SKM-1 (cell line): ENCODE measurements at regions not wholly inside any gene's neighbourhood (a gene's known extent, or its start where the extent isn't known, plus 50 kb on each side); places are given as distances from the start of the nearest gene placed in this dataset.
"Not testable (repeated sequence)": the region's sequence is repeated elsewhere in the genome, so short reads cannot be mapped to it uniquely, and the experiment has no call there.

ENCODE experiments used
- DNase-seq: peaks from one replicate; lab custom pipeline; 2025; ENCODE audit not compliant: unreplicated experiment; lab: John Stamatoyannopoulos, UW

DNA sequence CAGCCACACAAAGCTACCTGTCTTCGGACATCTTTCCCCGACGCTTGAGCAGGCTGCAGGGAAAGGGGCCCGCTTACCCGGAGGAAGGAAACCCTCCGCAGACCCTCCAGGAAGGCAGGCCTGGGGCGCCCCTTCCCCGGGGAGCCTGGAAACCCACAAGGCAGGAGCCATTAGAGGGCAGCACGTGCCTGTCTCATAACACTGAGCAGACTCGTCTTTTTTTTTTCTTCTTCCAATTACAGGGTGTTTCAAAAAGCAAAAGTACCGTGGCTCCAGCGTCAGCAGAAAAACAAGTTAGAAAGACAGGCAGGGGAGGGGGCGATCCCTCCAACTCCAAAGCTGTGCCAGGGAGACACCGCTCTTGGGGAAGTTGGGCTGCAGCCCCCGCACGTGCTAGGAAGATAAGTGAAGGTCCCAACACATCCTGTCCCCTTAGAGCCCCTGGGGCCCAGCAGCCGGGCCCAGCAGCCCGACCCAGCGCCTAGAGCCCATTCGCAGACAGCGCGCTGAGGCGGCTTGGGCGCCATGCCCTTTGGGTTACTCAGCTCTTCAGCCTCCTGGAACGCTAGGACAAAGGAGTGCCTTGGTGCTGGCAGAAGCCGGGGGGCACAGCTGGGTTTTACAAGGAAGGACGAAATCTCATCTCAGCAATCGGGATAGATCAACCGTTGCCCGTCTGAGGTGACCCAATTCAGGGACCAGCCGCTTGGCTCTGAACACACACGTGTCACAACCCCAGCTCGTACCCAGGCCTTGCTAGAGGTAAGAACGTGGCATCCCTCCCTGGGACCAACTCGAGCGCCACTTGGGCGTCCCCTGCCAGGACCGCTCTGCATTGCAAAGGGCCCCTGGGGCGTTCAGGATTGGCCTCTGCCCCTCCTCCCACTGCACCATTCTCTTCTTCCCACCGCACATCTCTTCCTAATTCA, 136.3 kb downstream of the LY86 start:
- peak; percentile 41 for DNase-seq

DNA sequence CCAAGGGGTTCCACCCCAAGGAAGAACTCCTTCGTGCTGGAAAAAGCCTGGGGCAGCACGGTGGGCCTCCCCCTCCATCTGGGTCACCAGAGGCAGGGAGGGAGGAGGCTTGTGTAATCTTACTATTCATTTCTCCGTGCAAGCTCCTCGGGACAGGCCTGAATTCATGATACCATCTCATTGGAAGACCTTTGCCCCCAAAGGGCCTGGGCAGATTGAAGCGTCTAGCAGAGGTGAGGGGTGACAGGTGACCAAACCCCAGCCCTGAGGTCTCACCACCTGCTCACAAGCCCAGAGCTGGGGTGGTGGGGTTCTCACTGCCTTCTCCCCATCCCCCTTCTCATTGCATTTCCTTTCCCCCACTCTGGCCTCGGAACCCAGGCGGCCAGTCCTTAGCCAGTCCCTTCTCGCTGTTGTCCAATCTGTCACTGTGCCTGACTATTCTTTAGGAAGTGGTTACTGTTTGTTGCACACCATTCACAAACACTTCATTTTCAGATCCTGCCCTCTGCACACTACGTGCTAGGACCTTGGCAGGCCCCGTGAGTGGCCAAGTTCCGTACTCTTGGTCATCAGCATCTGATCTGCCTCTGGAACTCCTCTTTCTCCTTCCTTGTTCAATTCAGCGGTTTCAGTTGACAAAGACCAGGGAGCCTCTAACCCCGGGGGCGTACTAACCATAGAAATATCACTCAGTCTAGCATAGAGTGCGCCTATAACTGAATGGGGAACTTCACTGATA, 137.1 kb downstream of the LY86 start:
- peak; percentile 70 for DNase-seq

DNA sequence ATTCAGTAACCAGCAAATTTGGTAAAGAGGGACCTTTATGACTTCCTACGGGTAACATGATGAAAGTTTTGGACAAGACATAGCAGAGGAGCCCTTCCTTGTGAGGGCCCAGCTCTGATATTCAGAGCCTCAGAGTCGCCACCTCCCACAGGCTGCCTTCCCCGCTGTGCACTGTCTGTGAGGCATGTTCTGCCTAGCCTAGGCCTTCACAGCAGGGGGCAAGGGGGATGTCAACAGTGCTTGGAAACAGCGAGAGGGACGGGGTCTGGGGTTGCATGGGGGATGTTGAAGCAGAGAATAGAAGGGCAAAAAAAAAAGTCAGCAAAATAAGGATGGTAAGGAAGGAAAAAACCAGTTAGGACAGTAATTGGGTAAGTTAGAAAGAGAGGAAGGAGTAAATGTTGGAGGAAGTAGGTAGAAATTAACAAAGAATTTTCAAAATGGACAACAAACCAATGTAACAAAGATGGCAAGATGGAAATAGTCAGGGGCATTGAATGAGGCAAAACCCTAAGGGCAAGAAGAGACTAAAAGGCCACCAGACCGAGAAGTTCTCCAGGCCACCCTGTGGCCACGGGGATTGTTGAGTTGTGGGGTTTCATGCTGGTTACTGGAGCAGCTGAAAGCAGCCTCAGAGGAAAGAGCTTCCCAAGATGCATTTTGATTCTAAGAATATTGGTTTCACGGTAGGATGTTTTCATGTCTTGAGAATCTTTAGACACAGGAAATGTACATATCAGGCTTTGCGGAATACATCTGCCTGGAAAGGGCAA, 139.8 kb downstream of the LY86 start:
- no peak for DNase-seq

DNA sequence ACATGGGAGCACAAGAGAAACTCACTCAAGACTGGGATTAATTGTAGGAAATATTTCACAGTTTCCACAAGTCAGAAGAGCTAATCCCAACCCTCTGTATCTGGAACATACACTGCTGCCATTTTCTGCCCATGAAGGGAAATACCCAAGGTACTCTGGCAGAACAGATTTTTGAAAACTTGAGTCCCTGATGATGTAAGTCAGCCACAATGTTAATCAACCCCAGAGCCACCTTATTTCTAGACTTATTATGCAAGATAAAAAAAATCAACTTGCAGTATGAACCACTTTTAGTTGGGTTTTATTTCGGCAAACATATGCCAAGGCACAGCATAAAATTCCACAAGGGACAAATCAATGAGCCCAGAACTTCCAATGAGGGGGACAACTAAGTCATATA, 141.5 kb downstream of the LY86 start:
- DNase-seq, result no peak

DNA sequence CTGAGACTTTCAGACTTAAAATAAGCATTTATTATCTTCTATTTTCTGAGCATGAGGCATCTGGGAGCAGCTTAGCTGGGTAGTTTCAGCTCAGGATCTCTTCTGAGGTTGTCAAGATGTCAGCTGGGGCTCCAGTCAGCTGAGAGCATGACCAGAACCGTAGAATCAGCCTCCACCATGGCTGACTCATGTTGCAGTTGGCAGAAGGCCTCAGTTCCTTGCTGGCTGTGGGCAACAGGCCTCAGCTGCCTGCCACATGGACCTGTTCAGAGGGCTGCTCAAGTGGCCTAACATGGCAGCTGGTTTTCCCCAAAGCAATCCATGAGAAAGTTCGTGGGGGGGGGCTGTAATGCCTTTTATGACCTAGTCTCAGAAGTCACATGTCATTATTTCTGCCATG, 142.3 kb downstream of the LY86 start:
- no peak for DNase-seq

DNA sequence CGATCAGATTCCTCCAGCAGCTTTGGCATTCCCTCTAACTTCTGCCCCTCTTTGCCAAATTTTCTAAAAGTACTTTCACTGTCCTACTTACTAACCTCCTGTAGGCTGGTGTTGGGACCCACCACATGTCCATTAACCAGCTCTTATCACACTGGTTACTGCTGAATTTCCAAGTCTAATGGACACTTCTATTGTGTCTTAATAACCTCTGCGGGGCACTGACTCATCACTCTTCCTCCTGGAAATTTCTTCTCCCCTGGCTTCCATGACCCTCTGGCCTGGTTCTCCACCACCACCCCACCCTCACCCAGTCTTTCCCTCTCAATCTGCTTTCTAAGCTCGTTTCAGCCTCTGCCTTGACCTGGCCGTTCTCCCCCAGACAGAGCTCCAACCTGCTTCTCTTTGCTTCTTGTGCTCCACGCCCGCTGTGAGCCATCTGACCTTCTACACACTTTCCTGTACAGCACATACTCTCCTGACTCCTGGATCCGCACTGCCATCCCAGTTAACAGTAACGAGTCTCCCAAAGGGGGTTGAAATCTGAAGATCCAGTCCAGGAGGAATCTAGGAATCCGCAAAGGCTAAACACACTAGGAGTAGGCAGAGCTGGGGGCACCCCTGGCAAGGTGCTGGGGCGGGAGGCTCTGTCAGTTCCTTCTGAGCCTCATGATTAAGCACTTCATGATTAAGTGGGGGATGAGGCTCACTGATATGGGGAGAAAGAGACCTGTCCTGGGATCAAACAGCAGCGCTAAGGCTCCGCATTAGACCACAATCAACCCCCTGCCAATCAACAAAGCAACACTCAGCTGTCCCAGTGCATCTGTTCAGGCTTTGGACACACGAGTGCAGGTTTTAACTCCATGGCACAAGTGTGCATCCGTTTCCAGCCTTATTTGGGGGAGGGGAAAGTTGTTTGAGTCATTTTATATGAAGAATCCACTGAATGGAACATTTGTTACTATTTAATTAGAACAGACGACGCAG, 146.3 kb downstream of the LY86 start:
- DNase-seq, result no peak

DNA sequence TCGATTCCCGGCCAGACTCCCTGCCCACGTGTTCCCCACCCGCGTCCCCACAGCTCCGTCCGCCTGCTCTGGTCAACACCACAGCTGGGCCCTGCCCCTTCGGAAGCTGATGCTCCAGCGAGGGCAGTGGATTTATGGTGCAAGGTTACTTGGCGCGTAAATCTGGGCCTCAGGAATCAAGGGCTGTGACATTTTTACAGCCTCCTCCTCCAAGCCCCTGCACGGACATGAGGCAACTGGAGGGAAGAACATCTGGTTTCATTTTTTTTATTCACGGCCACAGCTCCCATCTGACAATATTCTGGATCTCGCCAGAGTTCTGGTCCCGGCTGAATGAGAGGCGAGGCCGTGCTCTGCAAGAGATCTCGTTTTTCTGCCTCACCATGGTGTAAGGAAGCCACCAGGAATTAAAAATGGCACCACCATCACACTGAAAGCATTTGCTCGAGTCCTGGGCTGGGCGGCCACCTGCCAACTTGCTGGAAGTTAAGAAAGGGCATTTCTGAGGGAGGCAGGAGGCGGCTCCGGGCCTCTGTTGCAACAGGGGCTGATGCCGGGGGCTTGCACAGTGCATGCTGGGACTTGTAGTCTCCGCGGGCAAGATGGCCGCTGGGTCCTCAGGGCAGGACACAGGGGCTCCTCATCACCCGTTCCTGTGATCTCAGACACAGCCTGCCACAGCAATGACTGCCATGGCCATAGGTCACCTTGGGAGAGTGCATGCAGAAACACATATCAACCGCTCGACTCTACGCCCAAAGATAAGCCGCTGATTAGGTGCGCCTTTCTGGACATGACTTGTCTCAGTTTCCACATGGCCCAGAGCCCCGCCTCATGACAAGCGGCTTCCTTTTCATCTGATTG, 148.5 kb downstream of the LY86 start:
- DNase-seq, result no peak

DNA sequence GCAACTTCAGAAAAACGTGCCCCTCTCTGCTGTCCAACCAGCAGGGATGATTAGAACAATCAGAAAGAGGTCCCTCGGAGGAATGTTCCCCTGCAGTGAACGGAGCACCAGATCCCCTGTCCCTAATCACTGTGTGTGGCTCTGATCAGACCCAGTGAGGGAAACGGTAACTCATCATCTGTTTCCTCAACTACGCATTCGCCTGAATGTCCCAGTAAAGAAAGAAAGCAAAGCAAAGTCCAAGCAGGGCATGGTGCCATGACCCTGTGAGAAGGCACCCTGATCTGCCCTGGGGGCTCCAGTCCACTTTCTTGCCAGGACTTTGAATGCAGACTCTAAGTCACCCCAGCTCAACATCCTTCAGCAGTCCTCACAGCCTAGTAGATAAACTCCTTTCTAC, 149.2 kb downstream of the LY86 start:
- DNase-seq, result no peak

DNA sequence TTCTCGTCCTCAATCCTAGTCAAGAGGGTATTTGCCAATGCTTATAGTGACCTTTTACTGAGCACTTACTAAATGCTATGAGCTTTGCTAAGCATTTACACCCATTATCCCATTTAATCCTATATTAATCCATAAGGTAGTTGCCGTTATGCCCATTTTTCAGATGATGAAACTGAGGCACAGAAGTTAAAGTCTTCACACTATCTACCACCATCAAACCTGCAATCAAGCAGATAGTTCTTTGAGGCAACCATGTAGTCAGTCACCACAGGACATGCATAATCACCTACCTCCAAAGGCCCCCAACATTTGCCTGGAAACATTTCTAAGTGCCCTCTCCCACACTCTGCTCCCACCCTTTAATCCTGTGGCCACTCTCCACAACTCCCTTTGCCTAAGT, 149.6 kb downstream of the LY86 start:
- no peak for DNase-seq

DNA sequence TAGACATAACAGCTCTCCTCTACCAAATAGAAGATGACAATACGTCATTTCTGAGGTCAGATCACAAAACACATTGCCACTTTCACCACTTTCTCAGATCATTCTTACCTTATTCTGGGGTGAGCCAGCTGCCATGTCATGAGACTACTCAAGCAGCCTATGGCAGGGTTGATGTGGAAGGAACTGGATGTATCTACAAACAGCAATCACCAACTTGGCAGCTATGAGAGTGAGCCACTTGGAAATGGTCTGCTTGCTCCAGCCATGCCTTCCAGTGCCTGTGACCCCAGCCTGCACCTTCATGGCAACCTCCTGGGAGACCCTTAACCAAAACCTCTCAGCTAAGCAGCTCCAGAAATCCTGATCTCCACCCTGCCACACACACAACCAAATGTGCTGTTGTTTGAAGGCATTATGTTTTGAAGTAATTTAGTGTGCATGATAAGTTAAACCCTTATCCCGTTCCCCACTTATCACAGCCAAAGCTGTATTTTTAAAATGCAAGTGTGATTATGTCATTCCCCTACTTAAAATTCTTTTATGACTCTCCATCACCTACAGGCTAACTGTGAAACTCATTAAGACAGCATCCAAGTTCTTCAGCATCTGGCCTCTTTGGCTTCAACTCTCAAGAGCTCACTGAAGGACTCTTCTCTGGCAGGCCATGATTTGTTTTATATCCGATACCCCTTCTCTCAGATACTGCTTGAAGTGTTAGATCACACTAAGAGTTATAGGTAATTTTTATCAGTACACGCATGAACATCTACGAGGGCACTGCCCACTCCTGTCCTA, 150.6 kb downstream of the LY86 start:
- no peak for DNase-seq

DNA sequence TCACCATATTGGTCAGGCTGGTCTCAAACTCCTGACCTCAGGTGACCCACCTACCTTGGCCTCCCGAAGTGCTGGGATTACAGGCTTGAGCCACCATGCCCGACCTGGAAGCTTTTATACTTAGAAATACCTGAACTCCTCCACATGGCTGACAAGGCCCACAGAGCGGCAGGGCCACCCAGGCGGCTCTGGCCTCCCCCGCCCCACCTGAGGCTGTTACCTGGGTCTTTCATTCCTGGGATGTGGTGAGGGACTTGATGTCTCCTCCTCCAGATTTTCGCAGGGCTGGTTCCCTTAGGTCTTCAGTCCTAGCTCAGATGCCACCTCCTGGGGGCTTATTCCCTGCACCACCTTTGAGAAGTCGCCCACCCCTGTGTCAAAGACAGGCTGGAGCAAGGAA, 152.1 kb downstream of the LY86 start:
- DNase-seq, result no peak

DNA sequence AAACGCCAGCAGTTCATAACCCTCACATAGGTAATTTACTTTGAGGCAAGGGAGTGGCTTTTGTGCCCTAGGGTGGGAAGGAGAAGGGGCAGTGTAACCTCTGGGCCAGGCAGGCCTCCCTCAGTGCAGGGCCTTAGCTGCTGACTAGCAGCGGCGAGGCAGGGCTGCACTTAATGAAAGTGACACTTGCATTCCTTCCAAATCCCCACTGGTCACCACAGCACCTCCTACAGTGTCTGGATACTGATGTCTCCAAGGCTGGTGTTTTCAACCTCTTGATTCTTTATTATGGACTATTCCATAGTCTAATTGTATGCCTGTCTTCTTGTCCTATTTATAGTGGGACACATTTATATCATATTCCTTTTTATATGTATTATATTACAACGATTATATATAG, 152.7 kb downstream of the LY86 start:
- DNase-seq, result no peak

DNA sequence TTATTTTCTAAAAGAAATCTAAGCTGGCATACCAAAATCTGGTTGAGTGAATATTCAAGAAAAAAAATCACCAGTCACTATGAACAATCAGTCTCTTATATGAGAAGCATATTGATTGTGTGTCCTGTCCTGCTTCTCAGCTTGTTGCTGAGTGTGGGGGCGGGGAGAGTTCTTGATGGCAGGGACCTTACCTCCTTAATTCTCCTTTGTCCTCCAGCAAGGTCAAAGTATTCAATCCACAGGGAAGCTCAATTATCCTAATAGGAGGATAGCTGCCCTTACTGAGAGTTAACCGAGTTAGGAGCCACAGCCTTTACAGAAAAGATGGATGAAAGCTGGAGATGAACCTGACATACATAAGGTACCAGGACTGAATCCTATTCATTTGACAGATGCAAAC, 154.0 kb downstream of the LY86 start:
- no peak for DNase-seq

DNA sequence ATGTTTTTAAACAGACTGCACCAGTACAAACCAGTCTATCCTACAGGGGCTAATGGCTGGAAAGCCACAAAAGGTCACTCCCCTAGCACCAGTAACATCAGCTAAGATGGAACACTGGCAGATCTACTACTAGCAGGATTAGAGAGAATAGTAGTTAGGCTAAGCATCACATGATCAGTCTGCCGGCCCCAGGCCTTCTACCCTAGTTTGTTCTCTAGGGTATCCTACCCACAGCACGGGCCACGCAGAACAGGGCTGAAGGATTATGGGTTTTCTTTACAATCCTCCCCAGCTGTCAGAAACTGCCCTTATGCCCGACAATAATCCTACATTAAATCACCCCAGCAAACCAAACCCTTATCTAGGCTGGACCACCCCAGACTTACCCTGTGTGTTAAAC, 156.0 kb downstream of the LY86 start:
- DNase-seq, result no peak

DNA sequence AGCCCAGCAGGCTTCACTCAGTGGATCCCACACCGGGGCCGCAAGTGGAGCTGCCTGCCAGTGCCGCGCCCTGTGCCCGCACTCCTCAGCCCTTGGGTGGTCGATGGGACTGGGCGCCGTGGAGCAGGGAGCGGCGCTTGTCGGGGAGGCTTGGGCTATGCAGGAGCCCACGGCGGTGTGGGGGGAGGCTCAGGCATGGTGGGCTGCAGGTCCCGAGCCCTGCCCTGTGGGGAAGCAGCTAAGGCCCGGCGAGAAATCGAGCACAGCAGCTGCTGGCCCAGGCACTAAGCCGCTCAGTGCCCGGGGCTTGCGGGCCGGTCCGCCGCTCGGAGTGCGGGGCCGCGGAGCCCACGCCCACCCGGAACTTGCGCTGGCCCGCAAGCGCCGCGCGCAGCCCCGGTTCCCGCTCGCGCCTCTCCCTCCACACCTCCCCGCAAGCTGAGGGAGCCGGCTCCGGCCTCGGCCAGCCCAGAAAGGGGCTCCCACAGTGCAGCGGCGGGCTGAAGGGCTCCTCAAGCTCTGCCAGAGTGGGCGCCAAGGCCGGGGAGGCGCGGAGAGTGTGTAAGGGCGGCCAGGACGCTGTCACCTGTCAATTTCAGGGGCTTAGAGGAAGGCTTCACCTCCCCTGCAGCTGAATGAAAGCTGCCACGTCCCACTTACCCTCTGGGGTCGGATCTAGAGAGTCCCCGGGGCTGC, 157.3 kb downstream of the LY86 start:
- not testable (repeated sequence) for DNase-seq

DNA sequence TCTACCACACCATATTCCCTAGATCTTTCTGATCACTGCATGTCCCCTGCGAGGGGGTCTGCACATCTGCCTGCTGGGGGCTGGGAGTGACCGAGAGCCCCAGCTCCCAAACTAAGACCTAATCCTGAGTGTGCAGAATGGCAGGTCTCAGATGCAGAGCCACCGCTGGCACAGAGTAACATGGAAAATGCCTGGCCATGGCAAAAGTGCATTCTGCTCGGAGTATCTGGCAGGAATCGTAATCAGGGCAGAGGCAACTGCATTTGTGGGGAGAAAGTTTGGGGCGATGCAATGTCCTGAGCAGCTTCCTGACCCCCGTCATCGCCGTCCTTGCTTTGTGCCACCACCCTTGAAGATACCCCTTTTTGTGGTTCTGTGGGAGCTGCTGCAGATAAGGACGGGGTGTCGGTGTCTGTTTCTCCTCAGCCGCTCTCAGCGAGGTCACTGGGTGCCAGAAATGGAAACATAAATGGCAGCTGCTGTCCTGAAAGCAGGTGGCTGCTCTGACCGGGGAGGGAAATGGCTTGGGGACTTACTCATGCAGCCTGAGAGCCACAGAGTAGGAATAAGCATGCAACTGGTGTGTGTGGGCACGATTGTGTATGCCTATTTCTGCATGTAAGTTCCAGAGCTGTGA, 157.9 kb downstream of the LY86 start:
- no peak for DNase-seq

DNA sequence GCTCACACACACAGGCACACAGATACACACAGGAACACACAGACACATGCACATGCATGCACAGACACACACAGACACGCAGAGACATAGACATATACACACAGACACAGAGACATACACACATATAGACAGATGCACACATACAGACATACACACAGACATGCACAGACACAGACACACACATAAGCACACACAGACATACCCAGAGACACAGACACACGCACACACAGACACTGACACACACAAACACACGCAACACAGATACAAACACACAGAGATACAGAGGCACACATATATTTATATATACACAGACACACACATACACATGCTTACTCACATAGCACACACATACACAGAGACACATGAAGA, 158.4 kb downstream of the LY86 start:
- DNase-seq, result no peak

DNA sequence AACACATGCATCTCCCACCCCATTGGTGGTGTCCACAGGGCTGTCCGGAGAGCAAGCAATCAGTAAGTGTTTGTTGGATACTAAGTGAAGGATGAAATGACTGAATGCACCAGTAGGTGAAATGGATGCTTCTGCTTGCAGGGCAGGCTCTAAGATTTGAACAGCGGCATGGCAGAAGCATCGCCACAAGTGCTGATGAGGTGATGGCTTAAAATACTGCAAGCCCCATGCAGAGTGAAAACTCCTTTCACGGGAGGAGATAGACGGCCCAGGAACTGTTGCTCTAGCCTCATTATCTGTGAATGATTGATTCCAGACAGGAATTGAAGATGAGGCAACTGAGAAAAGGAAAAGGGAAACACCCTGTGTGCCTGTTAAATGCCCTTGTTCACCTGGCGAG, 158.9 kb downstream of the LY86 start:
- DNase-seq, result no peak
